Sigmoid colon (tissue), 6 donors: ENCODE measurements at regions not wholly inside any gene's neighbourhood (a gene's known extent, or its start where the extent isn't known, plus 50 kb on each side); places are given as distances from the start of the nearest gene placed in this dataset.
A peak's percentile ranks its signal among the peaks of the same experiment; 100 is the strongest.

Experiments
- DNase-seq: peaks from one replicate; pipeline ENCODE4 v3.0.0-alpha.2; 2019
- H3K27ac ChIP-seq, 4 donors: fragments of 200-600 bp; sonication (generic); one replicate each; pipeline ENCODE4 v1.5.1; 2016 to 2019; ENCODE audit warnings: mild to moderate bottlenecking in 1 of 4
- H3K27me3 ChIP-seq, 3 donors: fragments of 200-600 bp; sonication (generic); one replicate each; pipeline ENCODE4 v1.5.1; 2019; ENCODE audit warnings: mild to moderate bottlenecking in 1 of 3
- H3K36me3 ChIP-seq, 4 donors: fragments of 200-600 bp; sonication (generic); one replicate each; pipeline ENCODE4 v1.5.1; 2016 to 2019
- H3K4me1 ChIP-seq, 4 donors: fragments of 200-600 bp; sonication (generic); one replicate each; pipeline ENCODE4 v1.5.1; 2017 to 2019
- H3K4me3 ChIP-seq, 4 donors: fragments of 200-600 bp; sonication (generic); one replicate each; pipeline ENCODE4 v1.5.1; 2017 to 2019; ENCODE audit warnings: mild to moderate bottlenecking in 2 of 4, moderate library complexity in 1 of 4
- H3K9me3 ChIP-seq, 4 donors: fragments of 200-600 bp in 3 of 4; sonication (generic) in 3 of 4; one replicate each; pipeline versions ENCODE4 v1.5.1 to v1.6.1; 2013 to 2019
- CTCF ChIP-seq, 4 experiments: fragments of 450-650 bp in 3 of 4; fragments of 200-600 bp in 1 of 4; IDR thresholded peaks; one replicate each; pipeline ENCODE4 v1.5.1; 2016 to 2019; ENCODE audit warnings: antibody characterized with exemption in 4 of 4, mild to moderate bottlenecking in 3 of 4, moderate library complexity in 2 of 4
- EP300 ChIP-seq, 4 donors: sonication (generic); formaldehyde crosslinking; IDR thresholded peaks; one replicate each; pipeline ENCODE4 v1.6.1; 2017; ENCODE audit warnings: antibody characterized with exemption in 4 of 4
- POLR2A ChIP-seq, 2 donors: fragments of 450-650 bp; IDR thresholded peaks; one replicate each; pipeline ENCODE4 v1.6.1; 2016; ENCODE audit warnings: antibody characterized with exemption in 2 of 2, mild to moderate bottlenecking in 2 of 2, moderate library complexity in 2 of 2
- POLR2AphosphoS5 ChIP-seq, 4 donors: sonication (generic); formaldehyde crosslinking; IDR thresholded peaks; one replicate each; pipeline ENCODE4 v1.6.1; 2017; ENCODE audit warnings: antibody characterized with exemption in 4 of 4
- WGBS, 2 donors: extraction: QIAGEN DNeasy Blood & Tissue Kit; methylation state at CpG; one replicate each; pipeline ENCODE4 v1.1.7; 2013; 5-methylcytosine and 5-hydroxymethylcytosine counted together
- intact Hi-C: fragments of 100-400 bp; cut with DNase I; formaldehyde crosslinking; loops from one replicate; pipeline ENCODE4 v1.15.1; 2023
- donor health status: healthy with polysubstance abuse.
- donor health status: healthy.

- intact Hi-C loops: no loop called here
- 89 to 93% methylated on average over 2 of the region's 2 CpGs for WGBS, 2 donors
- TF ChIP-seq EP300 (IDR thresholded peaks at IDR 0.05) (no peak), POLR2A (IDR thresholded peaks at IDR 0.05) (no peak), CTCF (IDR thresholded peaks at IDR 0.05) (no peak), POLR2AphosphoS5 (IDR thresholded peaks at IDR 0.05) (no peak)
These were observed 61.3 kb upstream of the SPIN1 start for GRCh38 chr9:88326936-88327335.

GRCh38 chr9:88326015-88326414 lies 62.2 kb upstream of the SPIN1 start:
- no peaks in the 10 kb centered on the region for H3K9me3 ChIP-seq
- no peaks in the 10 kb centered on the region for H3K27me3 ChIP-seq
- DNase-seq: no peak
- WGBS, 2 donors: 90 to 95% methylated on average over 9 of the region's 9 CpGs
- no peak for TF ChIP-seq EP300 (IDR thresholded peaks at IDR 0.05)
- TF ChIP-seq CTCF (IDR thresholded peaks at IDR 0.05): no peak
- no peak for TF ChIP-seq POLR2A (IDR thresholded peaks at IDR 0.05)
- no peak for TF ChIP-seq POLR2AphosphoS5 (IDR thresholded peaks at IDR 0.05)
- no peak overlapping the region for H3K4me3 ChIP-seq
- no peaks in the 10 kb centered on the region for H3K36me3 ChIP-seq
- intact Hi-C loops: no loop called here
- H3K27ac ChIP-seq: no peak overlapping the region
- no peaks in the 10 kb centered on the region for H3K4me1 ChIP-seq

More at GRCh38 chr9:88326936-88327335, 61.3 kb upstream of the SPIN1 start:
- H3K4me3 ChIP-seq: no peak overlapping the region
- no peaks in the 10 kb centered on the region for H3K27me3 ChIP-seq
- H3K4me1 ChIP-seq: no peaks in the 10 kb centered on the region
- no peak overlapping the region for H3K27ac ChIP-seq
- H3K36me3 ChIP-seq: no peaks in the 10 kb centered on the region
- no peak for DNase-seq
- H3K9me3 ChIP-seq: no peaks in the 10 kb centered on the region

- 45 to 77% methylated on average over 4 of the region's 4 CpGs for WGBS, 2 donors
- intact Hi-C loops: no loop called here
- Histone ChIP-seq H3K4me3 (no peak overlapping the region), H3K27ac (no peak overlapping the region), H3K4me1 (no peaks in the 10 kb centered on the region), H3K9me3 (no peaks in the 10 kb centered on the region), H3K36me3 (no peaks in the 10 kb centered on the region), H3K27me3 (no peaks in the 10 kb centered on the region)
- DNase-seq: peak; percentile 4
- TF ChIP-seq POLR2AphosphoS5 (IDR thresholded peaks at IDR 0.05): no peak
- TF ChIP-seq CTCF (IDR thresholded peaks at IDR 0.05): no peak
- TF ChIP-seq POLR2A (IDR thresholded peaks at IDR 0.05): no peak
- no peak for TF ChIP-seq EP300 (IDR thresholded peaks at IDR 0.05)
These were observed 65.2 kb upstream of the SPIN1 start for GRCh38 chr9:88322906-88323566.

- peak; percentile 0 for DNase-seq
- Histone ChIP-seq H3K4me3 (no peak overlapping the region), H3K4me1 (no peaks in the 10 kb centered on the region), H3K27me3 (no peaks in the 10 kb centered on the region), H3K9me3 (no peaks in the 10 kb centered on the region), H3K36me3 (no peaks in the 10 kb centered on the region), H3K27ac (no peak overlapping the region)
- 76 to 87% methylated on average over 4 of the region's 4 CpGs for WGBS, 2 donors
- TF ChIP-seq POLR2A (IDR thresholded peaks at IDR 0.05) (no peak), EP300 (IDR thresholded peaks at IDR 0.05) (no peak), CTCF (IDR thresholded peaks at IDR 0.05) (no peak), POLR2AphosphoS5 (IDR thresholded peaks at IDR 0.05) (no peak)
- intact Hi-C loops: no loop called here
These were observed 66.5 kb upstream of the SPIN1 start for GRCh38 chr9:88321764-88322163.
